Retinal pigment epithelial cell (primary cell): ENCODE measurements at regions not wholly inside any gene's neighbourhood (a gene's known extent, or its start where the extent isn't known, plus 50 kb on each side); places are given as distances from the start of the nearest gene placed in this dataset.

ENCODE experiments used
- DNase-seq: peaks from one replicate; pipeline ENCODE4 v3.0.0-alpha.2; 2010; ENCODE audit warnings: low read depth
- H3K4me3 ChIP-seq: 2 replicates; pipeline ENCODE4 v1.5.1; 2011; ENCODE audit warnings: mild to moderate bottlenecking, low read length, control low read depth, moderate library complexity
- CTCF ChIP-seq: conservative IDR thresholded peaks from 2 replicates; pipeline ENCODE4 v1.5.1; 2011; ENCODE audit warnings: low read depth, low read length, control low read depth, inconsistent platforms

- no peak overlapping the region for H3K4me3 ChIP-seq
- no peak for DNase-seq
- no peak for TF ChIP-seq CTCF
These were observed 185.9 kb upstream of the NEIL3 start for GRCh38 chr4:177123811-177124210.

- no peak for TF ChIP-seq CTCF
- no peak for DNase-seq
- no peak overlapping the region for H3K4me3 ChIP-seq
These were observed 185.2 kb upstream of the NEIL3 start for GRCh38 chr4:177124349-177125064.

GRCh38 chr4:177125656-177126055 is 184.0 kb upstream of the NEIL3 start:
- DNase-seq: no peak
- no peak for TF ChIP-seq CTCF
- no peak overlapping the region for H3K4me3 ChIP-seq

GRCh38 chr4:177127658-177128057 is 182.0 kb upstream of the NEIL3 start:
- no peak for TF ChIP-seq CTCF
- no peak for DNase-seq
- no peak overlapping the region for H3K4me3 ChIP-seq

- TF ChIP-seq CTCF: no peak
- no peak overlapping the region for H3K4me3 ChIP-seq
- DNase-seq: no peak
These were observed 181.4 kb upstream of the NEIL3 start for GRCh38 chr4:177128306-177128705.

- DNase-seq: no peak
- no peak for TF ChIP-seq CTCF
- H3K4me3 ChIP-seq: no peak overlapping the region
These were observed 177.9 kb upstream of the NEIL3 start for GRCh38 chr4:177131736-177132135.

- DNase-seq: no peak
- H3K4me3 ChIP-seq: no peak overlapping the region
- TF ChIP-seq CTCF: no peak
These were observed 162.0 kb upstream of the NEIL3 start for GRCh38 chr4:177147668-177148067.
